GM13977 (cell line): ENCODE measurements at regions not wholly inside any gene's neighbourhood (a gene's known extent, or its start where the extent isn't known, plus 50 kb on each side); places are given as distances from the start of the nearest gene placed in this dataset.

Source experiments
- DNase-seq: peaks from one replicate; pipeline ENCODE4 v3.0.0; 2012; ENCODE audit warnings: low spot score
- CTCF ChIP-seq: IDR thresholded peaks from 2 replicates; pipeline ENCODE4 v1.5.1; 2012; ENCODE audit warnings: mild to moderate bottlenecking, control low read depth; ENCODE audit not compliant: insufficient read depth; ENCODE audit errors: extremely low read depth, missing control alignments
- in situ Hi-C: fragments of 300-500 bp; cut with MboI; formaldehyde crosslinking; loops from one replicate; pipeline ENCODE4 v1.12.0; 2022; ENCODE audit warnings: low sequenced_read_pairs, low pct_unique_long_range_greater_than_20kb, mixed read lengths, inconsistent platforms; ENCODE audit not compliant: unreplicated experiment

GRCh38 chr22:22976033-22976922, 88.7 kb downstream of the IGLL5 start:
- no peak for TF ChIP-seq CTCF
- in situ Hi-C loops = no loop called here
- no peak for DNase-seq

- TF ChIP-seq CTCF = no peak
- DNase-seq = no peak
- in situ Hi-C loops = no loop called here
These were observed 90.0 kb downstream of the IGLL5 start for GRCh38 chr22:22977479-22978200.

GRCh38 chr22:22978637-22979036, 91.0 kb downstream of the IGLL5 start:
- DNase-seq = no peak
- TF ChIP-seq CTCF = no peak
- in situ Hi-C loops = no loop called here

GRCh38 chr22:22979121-22979724, 91.1 kb upstream of the GNAZ start:
- in situ Hi-C loops = no loop called here
- no peak for TF ChIP-seq CTCF
- DNase-seq = no peak

GRCh38 chr22:22979954-22980353, 90.4 kb upstream of the GNAZ start:
- in situ Hi-C loops = no loop called here
- DNase-seq = no peak

More at GRCh38 chr22:22979954-22980353, 90.4 kb upstream of the GNAZ start:
- TF ChIP-seq CTCF = no peak
